H9 (cell line): ENCODE measurements at regions not wholly inside any gene's neighbourhood (a gene's known extent, or its start where the extent isn't known, plus 50 kb on each side); places are given as distances from the start of the nearest gene placed in this dataset.

Experiments used
- DNase-seq: peaks from one replicate; pipeline ENCODE4 v3.0.0-alpha.2; 2017
- H2AFZ ChIP-seq: one replicate; pipeline ENCODE4 v1.6.1; 2013; ENCODE audit warnings: mild to moderate bottlenecking, low read length, control low read depth, moderate library complexity
- H2AK5ac ChIP-seq: 2 replicates; pipeline ENCODE4 v1.6.1; 2013; ENCODE audit warnings: low read length, control low read depth, mixed read lengths; ENCODE audit not compliant: insufficient read length
- H2BK120ac ChIP-seq: one replicate; pipeline ENCODE4 v1.6.1; 2013; ENCODE audit warnings: low read depth, mild to moderate bottlenecking, low read length, control low read depth, inconsistent platforms; ENCODE audit not compliant: poor library complexity, severe bottlenecking
- H2BK12ac ChIP-seq: 2 replicates; pipeline ENCODE4 v1.6.1; 2013; ENCODE audit warnings: low read length, control low read depth, mixed read lengths, low read depth; ENCODE audit not compliant: insufficient read length
- H2BK15ac ChIP-seq: 2 replicates; pipeline ENCODE4 v1.6.1; 2013; ENCODE audit warnings: low read depth, low read length, control low read depth
- H2BK20ac ChIP-seq: one replicate; pipeline ENCODE4 v1.6.1; 2013; ENCODE audit warnings: low read depth, mild to moderate bottlenecking, low read length, control low read depth, inconsistent platforms; ENCODE audit not compliant: poor library complexity, severe bottlenecking
- H2BK5ac ChIP-seq: 2 replicates; pipeline ENCODE4 v1.6.1; 2013; ENCODE audit warnings: low read length, control low read depth, mixed read lengths; ENCODE audit not compliant: insufficient read length
- H3K14ac ChIP-seq: 2 replicates; pipeline ENCODE4 v1.6.1; 2013; ENCODE audit warnings: low read length, control low read depth; ENCODE audit not compliant: insufficient read depth
- H3K18ac ChIP-seq: 2 replicates; pipeline ENCODE4 v1.6.1; 2013; ENCODE audit warnings: low read depth, mild to moderate bottlenecking, mixed read lengths, low read length, control low read depth; ENCODE audit not compliant: insufficient read length
- H3K23ac ChIP-seq: 2 replicates; pipeline ENCODE4 v1.6.1; 2013; ENCODE audit warnings: low read length, control low read depth, mixed read lengths, low read depth; ENCODE audit not compliant: insufficient read length
- H3K23me2 ChIP-seq: 2 replicates; pipeline ENCODE4 v1.6.1; 2013; ENCODE audit warnings: low read depth, mild to moderate bottlenecking, mixed read lengths, low read length, control low read depth; ENCODE audit not compliant: insufficient read length, poor library complexity, severe bottlenecking
- H3K27ac ChIP-seq: 2 replicates; pipeline ENCODE4 v1.5.1; 2013; ENCODE audit warnings: low read length, control low read depth, mixed read lengths, low read depth; ENCODE audit not compliant: insufficient read length
- H3K27me3 ChIP-seq: 2 replicates; pipeline ENCODE4 v1.6.1; 2013; ENCODE audit warnings: low read length, control low read depth, inconsistent platforms; ENCODE audit not compliant: insufficient read depth
- H3K4ac ChIP-seq: 2 replicates; pipeline ENCODE4 v1.6.1; 2013; ENCODE audit warnings: low read depth, mild to moderate bottlenecking, control low read depth, inconsistent platforms, low read length, moderate library complexity
- H3K4me1 ChIP-seq: 2 replicates; pipeline ENCODE4 v1.6.1; 2013; ENCODE audit warnings: low read length, control low read depth, inconsistent platforms; ENCODE audit not compliant: insufficient read depth
- H3K4me2 ChIP-seq: 2 replicates; pipeline ENCODE4 v1.6.1; 2013; ENCODE audit warnings: low read length, control low read depth, mixed read lengths; ENCODE audit not compliant: insufficient read length, insufficient read depth
- H3K56ac ChIP-seq: 2 replicates; pipeline ENCODE4 v1.6.1; 2013; ENCODE audit warnings: low read depth, mild to moderate bottlenecking, mixed read lengths, low read length, control low read depth; ENCODE audit not compliant: insufficient read length
- H3K79me1 ChIP-seq: 2 replicates; pipeline ENCODE4 v1.6.1; 2013; ENCODE audit warnings: low read depth, mild to moderate bottlenecking, moderate library complexity, low read length, control low read depth, inconsistent platforms; ENCODE audit not compliant: insufficient read depth, poor library complexity, severe bottlenecking
- H3K79me2 ChIP-seq: 2 replicates; pipeline ENCODE4 v1.6.1; 2013; ENCODE audit warnings: low read length, control low read depth, inconsistent platforms; ENCODE audit not compliant: insufficient read depth
- H3K9ac ChIP-seq: 2 replicates; pipeline ENCODE4 v1.6.1; 2013; ENCODE audit warnings: low read length, control low read depth, mixed read lengths; ENCODE audit not compliant: insufficient read length; ENCODE audit errors: extremely low read depth
- H3K9me3 ChIP-seq: one replicate; pipeline ENCODE4 v1.6.1; 2013; ENCODE audit warnings: low read depth, low read length, inconsistent platforms; ENCODE audit not compliant: control insufficient read depth
- H3T11ph ChIP-seq: one replicate; pipeline ENCODE4 v1.6.1; 2013; ENCODE audit warnings: mild to moderate bottlenecking, low read length, control low read depth, inconsistent platforms
- H4K20me1 ChIP-seq: one replicate; pipeline ENCODE4 v1.6.1; 2013; ENCODE audit not compliant: control insufficient read depth, insufficient read length, insufficient read depth
- H4K5ac ChIP-seq: 2 replicates; pipeline ENCODE4 v1.6.1; 2013; ENCODE audit warnings: low read depth, mild to moderate bottlenecking, mixed read lengths, low read length, control low read depth; ENCODE audit not compliant: insufficient read length
- H4K8ac ChIP-seq: replicated peaks from 2 replicates; pipeline ENCODE4 v1.6.1; 2013; ENCODE audit warnings: low read length, control low read depth, mixed read lengths, low read depth; ENCODE audit not compliant: insufficient read length
- H4K91ac ChIP-seq: 2 replicates; pipeline ENCODE4 v1.6.1; 2013; ENCODE audit warnings: low read depth, mild to moderate bottlenecking, moderate library complexity, mixed read lengths, low read length, control low read depth; ENCODE audit not compliant: insufficient read length
- H3K27ac Mint-ChIP-seq, 3 experiments: 2 replicates in 2 of 3; 3 replicates in 1 of 3; pipeline ENCODE4 v1.8.0; 2020 to 2021; ENCODE audit warnings: mixed read lengths in 3 of 3, mild to moderate bottlenecking in 1 of 3, moderate library complexity in 1 of 3
- H3K27me3 Mint-ChIP-seq: 2 replicates; pipeline ENCODE4 v1.8.0; 2021; ENCODE audit warnings: low read depth, mild to moderate bottlenecking, moderate library complexity, mixed read lengths
- H3K36me3 Mint-ChIP-seq, 3 experiments: 2 replicates in 2 of 3; 3 replicates in 1 of 3; pipeline ENCODE4 v1.8.0; 2020 to 2021; ENCODE audit warnings: low read depth in 3 of 3, mixed read lengths in 3 of 3; ENCODE audit not compliant: insufficient read depth in 1 of 3
- H3K4me1 Mint-ChIP-seq, 2 experiments: 2 replicates each; pipeline ENCODE4 v1.8.0; 2020; ENCODE audit warnings: mixed read lengths in 2 of 2
- H3K4me3 Mint-ChIP-seq, 2 experiments: 2 replicates in 1 of 2; 3 replicates in 1 of 2; pipeline ENCODE4 v1.8.0; 2020 to 2021; ENCODE audit warnings: mild to moderate bottlenecking in 2 of 2, mixed read lengths in 2 of 2, moderate library complexity in 1 of 2
- H3K9me3 Mint-ChIP-seq, 2 experiments: 2 replicates in 1 of 2; 3 replicates in 1 of 2; pipeline ENCODE4 v1.8.0; 2020; ENCODE audit warnings: mild to moderate bottlenecking in 2 of 2, mixed read lengths in 2 of 2, moderate library complexity in 1 of 2
- WGBS: extraction: QIAGEN DNeasy Blood & Tissue Kit; methylation state at CpG from one replicate; pipeline ENCODE4 v1.1.7; 2013; ENCODE audit warnings: missing lambda C conversion rate, low lambda C conversion rate, mixed read lengths; ENCODE audit not compliant: insufficient read length; ENCODE audit errors: extremely low coverage; 5-methylcytosine and 5-hydroxymethylcytosine counted together
- TF ChIP-seq, protein P1 (sequence below): fragments of 200-600 bp; sonication (generic); conservative IDR thresholded peaks from 3 replicates; pipeline ENCODE4 v1.8.0; 2021; ENCODE audit warnings: antibody characterized with exemption, mild to moderate bottlenecking

DNA sequence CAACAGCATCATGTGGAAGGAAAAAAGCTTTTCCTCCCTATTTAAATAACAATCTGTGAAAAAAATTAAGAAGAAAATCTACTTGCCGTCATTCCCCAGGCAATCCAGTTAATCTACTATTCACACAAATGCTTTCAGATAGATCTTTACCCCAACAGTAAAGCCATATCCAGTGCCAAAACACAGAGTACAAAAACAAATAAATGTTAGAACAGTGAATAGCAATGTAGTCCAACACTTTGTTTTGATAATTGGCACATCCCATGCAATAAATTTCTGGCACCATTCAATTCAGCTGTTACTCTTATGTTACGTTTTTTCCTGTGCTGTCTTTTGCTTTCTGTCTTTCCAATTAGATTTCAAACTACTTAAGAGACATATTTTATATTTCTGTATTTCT lies 2245.5 kb upstream of the WWC1 start:
- Mint-ChIP-seq H3K9me3 (peaks cover 4 to 6% of the 10 kb centered on the region in 2 experiments), H3K4me1 (0 out of 4 replicates have a peak, but pooled peaks cover 0 to 3% of the 10 kb centered on the region in 2 experiments), H3K36me3 (peaks cover 0 to 14% (median 7%) of the 10 kb centered on the region in 3 experiments; a peak in 5 of 7 replicates), H3K27ac (no peak overlapping the region), H3K27me3 (no peaks in the 10 kb centered on the region), H3K4me3 (no peak overlapping the region)
- H3K56ac ChIP-seq, result no peak overlapping the region
- no peak overlapping the region for H2AFZ ChIP-seq
- H2BK15ac ChIP-seq, result no peak overlapping the region
- no peak overlapping the region for H3K23ac ChIP-seq
- no CpG with 5 or more reads among the region's 2 CpGs for WGBS
- no peaks in the 10 kb centered on the region for H3K27me3 ChIP-seq
- no peak overlapping the region for H3K4me2 ChIP-seq
- H3K9ac ChIP-seq, result no peak overlapping the region
- no peak overlapping the region for H2BK20ac ChIP-seq
- H4K20me1 ChIP-seq, result no peaks in the 10 kb centered on the region
- TF ChIP-seq, protein P1, sequence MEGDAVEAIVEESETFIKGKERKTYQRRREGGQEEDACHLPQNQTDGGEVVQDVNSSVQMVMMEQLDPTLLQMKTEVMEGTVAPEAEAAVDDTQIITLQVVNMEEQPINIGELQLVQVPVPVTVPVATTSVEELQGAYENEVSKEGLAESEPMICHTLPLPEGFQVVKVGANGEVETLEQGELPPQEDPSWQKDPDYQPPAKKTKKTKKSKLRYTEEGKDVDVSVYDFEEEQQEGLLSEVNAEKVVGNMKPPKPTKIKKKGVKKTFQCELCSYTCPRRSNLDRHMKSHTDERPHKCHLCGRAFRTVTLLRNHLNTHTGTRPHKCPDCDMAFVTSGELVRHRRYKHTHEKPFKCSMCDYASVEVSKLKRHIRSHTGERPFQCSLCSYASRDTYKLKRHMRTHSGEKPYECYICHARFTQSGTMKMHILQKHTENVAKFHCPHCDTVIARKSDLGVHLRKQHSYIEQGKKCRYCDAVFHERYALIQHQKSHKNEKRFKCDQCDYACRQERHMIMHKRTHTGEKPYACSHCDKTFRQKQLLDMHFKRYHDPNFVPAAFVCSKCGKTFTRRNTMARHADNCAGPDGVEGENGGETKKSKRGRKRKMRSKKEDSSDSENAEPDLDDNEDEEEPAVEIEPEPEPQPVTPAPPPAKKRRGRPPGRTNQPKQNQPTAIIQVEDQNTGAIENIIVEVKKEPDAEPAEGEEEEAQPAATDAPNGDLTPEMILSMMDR, result no peak
- H3K27ac ChIP-seq, result no peak overlapping the region
- H3T11ph ChIP-seq, result no peak overlapping the region
- H4K8ac ChIP-seq, result no peak overlapping the region
- no peak overlapping the region for H4K5ac ChIP-seq
- no peaks in the 10 kb centered on the region for H3K4me1 ChIP-seq
- no peaks in the 10 kb centered on the region for H3K23me2 ChIP-seq
- H3K4ac ChIP-seq, result no peak overlapping the region
- H3K14ac ChIP-seq, result no peak overlapping the region
- H3K79me2 ChIP-seq, result no peaks in the 10 kb centered on the region
- H3K18ac ChIP-seq, result no peak overlapping the region
- H2BK12ac ChIP-seq, result no peak overlapping the region
- H2BK120ac ChIP-seq, result no peak overlapping the region
- DNase-seq, result no peak
- H4K91ac ChIP-seq, result no peak overlapping the region
- no peaks in the 10 kb centered on the region for H3K9me3 ChIP-seq
- no peaks in the 10 kb centered on the region for H3K79me1 ChIP-seq
- no peak overlapping the region for H2AK5ac ChIP-seq
- no peak overlapping the region for H2BK5ac ChIP-seq
